ENCODE measurements at regions not wholly inside any gene's neighbourhood (a gene's known extent, or its start where the extent isn't known, plus 50 kb on each side); places are given as distances from the start of the nearest gene placed in this dataset.
"Not testable (repeated sequence)": the region's sequence is repeated elsewhere in the genome, so short reads cannot be mapped to it uniquely, and the experiment has no call there.

- no peak for DNase-seq
These were observed 50.2 kb upstream of the TP53I11 start for GRCh38 chr11:45000918-45001317.

- DNase-seq = no peak
These were observed 50.9 kb upstream of the TP53I11 start for GRCh38 chr11:45001466-45002165.

GRCh38 chr11:45005106-45005505 is 54.4 kb upstream of the TP53I11 start:
- no peak for DNase-seq

GRCh38 chr11:45007011-45007410 is 56.3 kb upstream of the TP53I11 start:
- DNase-seq = no peak

GRCh38 chr11:45015983-45016382 is 65.3 kb upstream of the TP53I11 start:
- not testable (repeated sequence) for DNase-seq

- not testable (repeated sequence) for DNase-seq
These were observed 65.8 kb upstream of the TP53I11 start for GRCh38 chr11:45016446-45016845.

- no peak for DNase-seq
These were observed 66.6 kb upstream of the TP53I11 start for GRCh38 chr11:45017329-45017728.

- DNase-seq = peak in 2 of 51 donors; percentile 8 to 11
These were observed 70.3 kb upstream of the TP53I11 start for GRCh38 chr11:45021001-45021400.

- peak in 13 of 51 donors; percentile 4 to 47 (median 15) for DNase-seq
These were observed 71.0 kb upstream of the TP53I11 start for GRCh38 chr11:45021692-45022141.

- no peak for DNase-seq
These were observed 71.8 kb upstream of the TP53I11 start for GRCh38 chr11:45022294-45023064.

GRCh38 chr11:45023065-45023365 is 72.3 kb upstream of the TP53I11 start:
- no peak for DNase-seq

GRCh38 chr11:45024316-45024715 is 73.6 kb upstream of the TP53I11 start:
- DNase-seq = no peak

GRCh38 chr11:45024846-45025588 is 74.3 kb upstream of the TP53I11 start:
- no peak for DNase-seq

- DNase-seq = peak in 26 of 51 donors; percentile 10 to 47 (median 30)
These were observed 75.2 kb upstream of the TP53I11 start for GRCh38 chr11:45025716-45026492.

- peak in 5 of 51 donors; percentile 9 to 31 (median 12) for DNase-seq
These were observed 76.2 kb upstream of the TP53I11 start for GRCh38 chr11:45026835-45027234.

- DNase-seq = no peak
These were observed 76.6 kb upstream of the TP53I11 start for GRCh38 chr11:45027312-45027711.

- no peak for DNase-seq
These were observed 78.4 kb upstream of the TP53I11 start for GRCh38 chr11:45028911-45029682.

GRCh38 chr11:45030778-45031177 is 80.1 kb upstream of the TP53I11 start:
- no peak for DNase-seq

- DNase-seq = no peak
These were observed 81.3 kb upstream of the TP53I11 start for GRCh38 chr11:45031912-45032519.

- no peak for DNase-seq
These were observed 84.7 kb upstream of the TP53I11 start for GRCh38 chr11:45035413-45035812.
